AG04450 (cell line): ENCODE measurements at regions not wholly inside any gene's neighbourhood (a gene's known extent, or its start where the extent isn't known, plus 50 kb on each side); places are given as distances from the start of the nearest gene placed in this dataset.

Source experiments
- CTCF ChIA-PET: fragments of 300-600, 350-600 bp; formaldehyde crosslinking; extraction: SDS; loops from one replicate; lab custom pipeline; 2022; ENCODE audit warnings: antibody characterized with exemption, inconsistent platforms; lab: Charles Lee
- POLR2A ChIA-PET: fragments of 350-600 bp; formaldehyde crosslinking; extraction: SDS; loops from one replicate; lab custom pipeline; 2021; ENCODE audit warnings: antibody characterized with exemption, inconsistent platforms; lab: Yijun Ruan, JAX
- DNase-seq: peaks from one replicate; pipeline ENCODE4 v3.0.0-alpha.2; 2011; ENCODE audit warnings: low read depth, low spot score
- H3K27ac ChIP-seq: one replicate; pipeline ENCODE4 v1.5.1; 2012; ENCODE audit warnings: low read depth, low read length, control low read depth
- H3K27me3 ChIP-seq: one replicate; pipeline ENCODE4 v1.6.0; 2012; ENCODE audit warnings: low read length; ENCODE audit not compliant: control insufficient read depth, insufficient read depth
- H3K4me3 ChIP-seq: 2 replicates; pipeline ENCODE4 v1.5.1; 2011; ENCODE audit warnings: mild to moderate bottlenecking, low read depth, low read length, control low read depth
- H3K9me3 ChIP-seq: 2 replicates; pipeline ENCODE4 v1.5.1; 2012; ENCODE audit warnings: low read length; ENCODE audit not compliant: control insufficient read depth, insufficient read depth
- TF ChIP-seq, protein P1 (sequence below): IDR thresholded peaks from 2 replicates; pipeline ENCODE4 v1.5.1; 2011; ENCODE audit warnings: low read depth, low read length, control low read depth, inconsistent platforms

DNA sequence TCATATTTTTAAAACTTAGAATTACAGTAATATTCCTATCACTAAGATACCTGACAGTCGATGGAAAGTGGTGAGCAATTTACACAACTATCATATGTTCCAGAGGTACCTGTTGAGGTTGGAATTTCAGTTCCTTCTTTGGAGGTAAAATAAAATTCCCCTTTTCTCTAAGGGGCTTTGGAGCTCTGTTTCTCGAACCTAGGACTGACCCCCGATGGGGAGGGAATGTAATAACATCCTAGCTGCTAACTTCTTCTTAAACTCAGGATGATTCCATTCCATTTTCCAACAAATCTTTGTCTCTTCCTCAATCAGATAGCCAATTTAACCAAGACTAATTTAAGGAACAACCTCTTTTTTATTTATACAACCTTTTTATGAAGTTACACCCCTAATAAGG, 1069.8 kb downstream of the NLGN4Y start:
- POLR2A ChIA-PET = interaction anchor here (1.0 kb wide), 1 partner anchor 58 kb away, joined by 3 read pairs; no protein-coding TSS in a partner anchor

DNA sequence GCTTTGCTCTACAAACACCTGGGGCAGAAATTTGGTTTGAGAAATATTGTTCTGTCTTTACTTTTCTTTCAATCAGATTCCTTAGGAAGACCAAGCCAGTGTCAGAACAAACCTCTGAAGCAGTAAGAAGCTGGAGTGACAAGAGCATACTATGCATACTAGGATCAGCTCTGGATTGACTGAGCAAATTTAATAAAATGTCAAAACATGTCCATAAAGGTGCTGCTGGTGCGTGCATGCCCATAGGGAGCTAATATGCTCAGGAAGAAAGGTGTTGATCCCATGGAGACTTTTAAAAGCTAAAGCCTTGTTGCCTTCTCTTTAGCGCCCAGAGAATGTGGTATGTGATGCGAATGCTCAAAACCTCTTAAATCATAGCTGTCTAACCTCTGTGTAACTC, 1076.2 kb downstream of the NLGN4Y start:
- TF ChIP-seq, protein P1, sequence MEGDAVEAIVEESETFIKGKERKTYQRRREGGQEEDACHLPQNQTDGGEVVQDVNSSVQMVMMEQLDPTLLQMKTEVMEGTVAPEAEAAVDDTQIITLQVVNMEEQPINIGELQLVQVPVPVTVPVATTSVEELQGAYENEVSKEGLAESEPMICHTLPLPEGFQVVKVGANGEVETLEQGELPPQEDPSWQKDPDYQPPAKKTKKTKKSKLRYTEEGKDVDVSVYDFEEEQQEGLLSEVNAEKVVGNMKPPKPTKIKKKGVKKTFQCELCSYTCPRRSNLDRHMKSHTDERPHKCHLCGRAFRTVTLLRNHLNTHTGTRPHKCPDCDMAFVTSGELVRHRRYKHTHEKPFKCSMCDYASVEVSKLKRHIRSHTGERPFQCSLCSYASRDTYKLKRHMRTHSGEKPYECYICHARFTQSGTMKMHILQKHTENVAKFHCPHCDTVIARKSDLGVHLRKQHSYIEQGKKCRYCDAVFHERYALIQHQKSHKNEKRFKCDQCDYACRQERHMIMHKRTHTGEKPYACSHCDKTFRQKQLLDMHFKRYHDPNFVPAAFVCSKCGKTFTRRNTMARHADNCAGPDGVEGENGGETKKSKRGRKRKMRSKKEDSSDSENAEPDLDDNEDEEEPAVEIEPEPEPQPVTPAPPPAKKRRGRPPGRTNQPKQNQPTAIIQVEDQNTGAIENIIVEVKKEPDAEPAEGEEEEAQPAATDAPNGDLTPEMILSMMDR = no peak
- no peak for DNase-seq
- ChIA-PET CTCF (no interaction called here), POLR2A (no interaction called here)
- Histone ChIP-seq H3K9me3 (no peaks in the 10 kb centered on the region), H3K4me3 (no peak overlapping the region), H3K27me3 (no peaks in the 10 kb centered on the region), H3K27ac (no peak overlapping the region)

More for the DNA sequence above, 1069.8 kb downstream of the NLGN4Y start:
- CTCF ChIA-PET = no interaction called here
- no peak for DNase-seq
- no peak overlapping the region for H3K4me3 ChIP-seq
- H3K27ac ChIP-seq = peak overlapping the region; percentile 69
- H3K27me3 ChIP-seq = no peaks in the 10 kb centered on the region
- H3K9me3 ChIP-seq = no peaks in the 10 kb centered on the region; the same call in 1 of the 2 replicates
- TF ChIP-seq, protein P1 = 0 out of 2 replicates have a peak, but pooled peaks have one; percentile 4

- H3K27ac ChIP-seq = no peak overlapping the region
- H3K27me3 ChIP-seq = no peaks in the 10 kb centered on the region
- ChIA-PET CTCF (interaction anchor here (0.9 to 1.3 kb wide), 3 partner anchors 26 to 330 kb away, joined by 3 to 4 read pairs (median 3); no protein-coding TSS in a partner anchor), POLR2A (no interaction called here)
- no peaks in the 10 kb centered on the region for H3K9me3 ChIP-seq
- no peak overlapping the region for H3K4me3 ChIP-seq
- DNase-seq = no peak
- TF ChIP-seq, protein P1 = no peak
Measured at GRCh38 chrY:15624370-15624769, 1100.0 kb downstream of the NLGN4Y start.

GRCh38 chrY:15624928-15625327, 1100.6 kb downstream of the NLGN4Y start:
- Histone ChIP-seq H3K27ac (no peak overlapping the region), H3K27me3 (no peaks in the 10 kb centered on the region), H3K9me3 (no peaks in the 10 kb centered on the region), H3K4me3 (no peak overlapping the region)
- TF ChIP-seq, protein P1 = peak; percentile 19; the same call in 1 of the 2 replicates
- POLR2A ChIA-PET = no interaction called here
- DNase-seq = no peak
- CTCF ChIA-PET = interaction anchor here (0.9 to 1.3 kb wide), 4 partner anchors 25 to 331 kb away, joined by 3 to 4 read pairs (median 3); no protein-coding TSS in a partner anchor

DNA sequence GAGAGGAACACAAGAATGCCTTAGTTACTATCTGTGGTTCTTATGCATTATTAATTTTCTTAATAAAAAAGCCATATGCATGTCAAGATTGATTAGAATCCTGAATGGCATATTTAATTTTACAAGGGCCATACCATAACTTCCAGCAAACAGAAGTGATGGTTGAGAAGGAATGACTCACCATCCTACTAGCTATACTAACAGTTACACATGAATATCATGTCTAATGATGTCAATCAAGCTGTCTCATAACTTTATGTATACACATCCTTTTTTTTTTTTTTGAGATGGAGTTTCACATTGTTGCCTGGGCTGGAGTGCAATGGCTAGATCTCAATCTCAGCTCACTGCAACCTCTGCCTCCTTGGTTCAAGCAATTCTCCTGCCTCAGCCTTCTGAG, 1123.9 kb downstream of the NLGN4Y start:
- DNase-seq = no peak
- CTCF ChIA-PET = no interaction called here
- POLR2A ChIA-PET = no interaction called here
- H3K27me3 ChIP-seq = no peaks in the 10 kb centered on the region
- H3K4me3 ChIP-seq = no peak overlapping the region
- H3K9me3 ChIP-seq = no peaks in the 10 kb centered on the region
- no peak overlapping the region for H3K27ac ChIP-seq
- TF ChIP-seq, protein P1 = no peak
